ENCODE measurements at regions not wholly inside any gene's neighbourhood (a gene's known extent, or its start where the extent isn't known, plus 50 kb on each side); places are given as distances from the start of the nearest gene placed in this dataset.

DNA sequence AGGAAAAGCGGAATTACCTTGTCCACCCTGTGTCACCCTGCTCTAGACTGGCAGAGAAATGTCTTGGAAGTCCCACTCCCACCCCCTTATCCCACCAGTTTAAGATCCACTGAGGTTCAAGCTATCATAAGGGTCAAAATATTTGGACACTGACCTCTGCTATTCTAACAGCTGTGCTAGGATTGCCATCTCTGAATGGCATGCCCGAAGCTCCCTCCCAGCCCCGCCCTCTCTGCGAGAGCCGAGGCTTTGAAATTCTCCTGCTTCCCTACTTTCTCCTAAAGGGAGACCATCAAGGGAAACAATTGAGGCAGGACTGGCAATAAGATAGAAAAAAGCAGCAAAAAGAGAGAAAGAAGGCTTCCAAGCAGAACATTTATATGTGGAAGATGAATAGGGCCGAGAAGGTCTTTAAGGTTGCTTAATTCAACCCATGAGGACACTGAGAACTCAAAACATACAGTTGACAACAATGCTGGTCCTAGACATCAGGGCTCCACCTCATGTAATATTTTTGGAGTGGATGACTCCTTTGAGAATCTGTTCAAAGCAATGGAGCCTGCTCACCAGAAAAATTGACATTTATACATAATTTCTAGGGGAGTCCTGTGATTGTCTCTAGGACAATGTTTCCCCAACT, 338.7 kb upstream of the F9 start:
- no peak for DNase-seq (ENCODE audit: low spot score)
- Mint-ChIP-seq H3K36me3 (ENCODE audit: low read depth) (no peaks in the 10 kb centered on the region), H3K9me3 (ENCODE audit: low read depth) (peaks cover 2% of the 10 kb centered on the region), H3K27ac (ENCODE audit: unreplicated experiment) (no peak overlapping the region), H3K27me3 (ENCODE audit: low read depth) (peaks cover 19% of the 10 kb centered on the region), H3K4me3 (ENCODE audit: unreplicated experiment) (no peak overlapping the region), H3K4me1 (ENCODE audit: low read depth) (no peaks in the 10 kb centered on the region)
- TF ChIP-seq, protein P1, sequence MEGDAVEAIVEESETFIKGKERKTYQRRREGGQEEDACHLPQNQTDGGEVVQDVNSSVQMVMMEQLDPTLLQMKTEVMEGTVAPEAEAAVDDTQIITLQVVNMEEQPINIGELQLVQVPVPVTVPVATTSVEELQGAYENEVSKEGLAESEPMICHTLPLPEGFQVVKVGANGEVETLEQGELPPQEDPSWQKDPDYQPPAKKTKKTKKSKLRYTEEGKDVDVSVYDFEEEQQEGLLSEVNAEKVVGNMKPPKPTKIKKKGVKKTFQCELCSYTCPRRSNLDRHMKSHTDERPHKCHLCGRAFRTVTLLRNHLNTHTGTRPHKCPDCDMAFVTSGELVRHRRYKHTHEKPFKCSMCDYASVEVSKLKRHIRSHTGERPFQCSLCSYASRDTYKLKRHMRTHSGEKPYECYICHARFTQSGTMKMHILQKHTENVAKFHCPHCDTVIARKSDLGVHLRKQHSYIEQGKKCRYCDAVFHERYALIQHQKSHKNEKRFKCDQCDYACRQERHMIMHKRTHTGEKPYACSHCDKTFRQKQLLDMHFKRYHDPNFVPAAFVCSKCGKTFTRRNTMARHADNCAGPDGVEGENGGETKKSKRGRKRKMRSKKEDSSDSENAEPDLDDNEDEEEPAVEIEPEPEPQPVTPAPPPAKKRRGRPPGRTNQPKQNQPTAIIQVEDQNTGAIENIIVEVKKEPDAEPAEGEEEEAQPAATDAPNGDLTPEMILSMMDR (IDR thresholded peaks at IDR 0.05), result no peak

DNA sequence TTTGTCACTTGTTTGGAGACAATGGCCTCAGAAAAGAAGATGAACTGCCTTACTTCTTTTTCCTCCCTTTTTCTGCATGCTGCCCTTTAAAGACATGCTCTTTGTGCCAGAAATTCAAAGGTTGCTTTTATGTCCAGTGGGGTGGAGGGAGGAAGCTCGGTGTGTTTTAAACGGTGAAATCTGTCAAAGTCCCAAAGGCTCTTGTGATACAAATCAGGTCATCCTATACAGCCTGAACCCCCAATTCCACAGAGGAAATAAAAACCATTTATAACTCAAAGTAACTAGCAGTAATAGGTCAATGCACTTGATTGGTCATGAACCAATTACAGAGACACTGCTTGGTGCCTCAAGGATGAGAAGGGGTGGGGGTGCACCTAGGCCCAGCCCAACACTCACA, 339.3 kb upstream of the F9 start:
- no peak for DNase-seq (ENCODE audit: low spot score)
- H3K36me3 Mint-ChIP-seq (ENCODE audit: low read depth), result no peaks in the 10 kb centered on the region
- H3K27me3 Mint-ChIP-seq (ENCODE audit: low read depth), result peaks cover 19% of the 10 kb centered on the region
- no peaks in the 10 kb centered on the region for H3K4me1 Mint-ChIP-seq (ENCODE audit: low read depth)
- no peaks in the 10 kb centered on the region for H3K9me3 Mint-ChIP-seq (ENCODE audit: low read depth)
- no peak overlapping the region for H3K4me3 Mint-ChIP-seq (ENCODE audit: unreplicated experiment)
- TF ChIP-seq, protein P1 (IDR thresholded peaks at IDR 0.05), result no peak
- H3K27ac Mint-ChIP-seq (ENCODE audit: unreplicated experiment), result no peak overlapping the region

DNA sequence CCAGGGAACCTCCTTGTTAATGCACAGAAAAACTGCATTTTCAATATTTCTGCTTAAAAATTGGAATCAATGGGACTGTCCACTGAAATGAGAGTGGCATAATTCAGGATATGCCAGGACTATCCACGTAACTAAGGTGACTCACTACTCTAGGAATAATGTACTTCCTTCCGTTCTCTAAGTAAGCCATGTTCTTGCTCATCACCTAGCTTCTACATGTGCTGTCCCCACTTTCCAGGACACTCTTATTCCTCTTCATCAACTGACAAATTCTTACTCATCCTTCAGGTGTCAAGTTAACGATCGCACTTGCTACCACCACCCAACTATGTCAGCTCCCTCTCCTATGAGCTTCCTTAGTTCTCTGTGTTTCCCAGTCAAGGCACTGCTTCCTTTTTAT, 342.8 kb upstream of the F9 start:
- TF ChIP-seq, protein P1 (IDR thresholded peaks at IDR 0.05), result no peak
- H3K36me3 Mint-ChIP-seq (ENCODE audit: low read depth), result no peaks in the 10 kb centered on the region

DNA sequence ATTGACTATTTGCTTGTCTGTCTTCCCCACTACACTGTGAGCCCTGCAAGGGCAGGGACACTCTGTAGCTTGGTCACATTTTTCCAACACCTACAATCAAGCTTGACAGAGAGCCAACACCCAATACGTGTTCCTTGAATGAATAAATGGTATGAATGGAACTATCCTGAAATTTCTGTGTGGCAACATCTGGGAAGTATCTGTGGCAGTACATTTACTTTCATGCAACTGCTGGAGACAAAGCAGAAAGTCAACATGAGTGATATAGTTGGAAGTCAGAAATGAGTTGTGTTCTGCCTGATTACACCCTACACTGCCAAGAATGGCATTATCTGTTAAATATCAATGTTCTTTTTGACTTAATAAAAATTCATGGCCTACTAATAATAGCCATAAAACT, 343.5 kb upstream of the F9 start:
- Mint-ChIP-seq H3K4me1 (ENCODE audit: low read depth) (no peaks in the 10 kb centered on the region), H3K4me3 (ENCODE audit: unreplicated experiment) (no peak overlapping the region), H3K27me3 (ENCODE audit: low read depth) (no peaks in the 10 kb centered on the region), H3K36me3 (ENCODE audit: low read depth) (no peaks in the 10 kb centered on the region), H3K27ac (ENCODE audit: unreplicated experiment) (no peak overlapping the region), H3K9me3 (ENCODE audit: low read depth) (no peaks in the 10 kb centered on the region)
- DNase-seq (ENCODE audit: low spot score), result no peak
- TF ChIP-seq, protein P1 (IDR thresholded peaks at IDR 0.05), result no peak

More for the DNA sequence above, 342.8 kb upstream of the F9 start:
- Mint-ChIP-seq H3K4me3 (ENCODE audit: unreplicated experiment) (no peak overlapping the region), H3K4me1 (ENCODE audit: low read depth) (no peaks in the 10 kb centered on the region), H3K27ac (ENCODE audit: unreplicated experiment) (no peak overlapping the region), H3K9me3 (ENCODE audit: low read depth) (no peaks in the 10 kb centered on the region), H3K27me3 (ENCODE audit: low read depth) (no peaks in the 10 kb centered on the region)
- DNase-seq (ENCODE audit: low spot score), result no peak

DNA sequence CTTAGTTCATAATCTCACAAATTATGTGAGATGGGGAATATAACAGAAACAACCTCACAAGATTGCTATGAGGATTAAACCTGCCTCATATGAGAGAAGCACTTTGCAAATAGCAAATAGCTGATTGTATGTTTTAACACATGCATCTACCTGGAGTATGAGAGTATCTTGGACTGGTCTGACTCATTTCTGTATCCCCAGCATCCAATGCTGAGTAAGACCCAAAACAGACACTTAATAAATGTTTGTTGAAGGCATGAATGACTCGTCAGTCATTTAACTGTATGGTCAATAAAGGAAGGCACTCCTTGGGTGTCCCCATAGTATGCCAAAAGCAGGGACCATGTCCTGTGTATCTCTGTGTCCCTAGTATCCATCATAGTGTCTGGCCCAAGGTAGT, 350.9 kb upstream of the F9 start:
- Mint-ChIP-seq H3K4me1 (ENCODE audit: low read depth) (no peaks in the 10 kb centered on the region), H3K9me3 (ENCODE audit: low read depth) (peaks cover 17% of the 10 kb centered on the region), H3K36me3 (ENCODE audit: low read depth) (no peaks in the 10 kb centered on the region), H3K27me3 (ENCODE audit: low read depth) (no peaks in the 10 kb centered on the region), H3K27ac (ENCODE audit: unreplicated experiment) (no peak overlapping the region), H3K4me3 (ENCODE audit: unreplicated experiment) (no peak overlapping the region)
- no peak for DNase-seq (ENCODE audit: low spot score)
- TF ChIP-seq, protein P1 (IDR thresholded peaks at IDR 0.05), result no peak
